PC-3 (cell line): ENCODE measurements at regions not wholly inside any gene's neighbourhood (a gene's known extent, or its start where the extent isn't known, plus 50 kb on each side); places are given as distances from the start of the nearest gene placed in this dataset.

ENCODE experiments used
- CTCF ChIP-seq: fragments of 300-600 bp; sonication (generic); conservative IDR thresholded peaks from 2 replicates; pipeline ENCODE4 v1.5.1; 2017; ENCODE audit warnings: antibody characterized with exemption, low read depth, mild to moderate bottlenecking, low read length
- EZH2 ChIP-seq: fragments of 300-600 bp; sonication (generic); IDR thresholded peaks from one replicate; pipeline ENCODE4 v1.6.1; 2017; ENCODE audit warnings: antibody characterized with exemption, mild to moderate bottlenecking, low read length; ENCODE audit not compliant: unreplicated experiment

- TF ChIP-seq CTCF = peak; percentile 44
- no peak for TF ChIP-seq EZH2
Observed at GRCh38 chr1:63004868-63005267, 220.9 kb downstream of the ATG4C start.
